ENCODE measurements at regions not wholly inside any gene's neighbourhood (a gene's known extent, or its start where the extent isn't known, plus 50 kb on each side); places are given as distances from the start of the nearest gene placed in this dataset.

- TF ChIP-seq ETS1 (conservative IDR thresholded peaks at IDR 0.05; ENCODE audit: control insufficient read depth, low read depth, low read length) (no peak), CSDE1 (IDR thresholded peaks at IDR 0.05) (no peak), ZNF184 (CRISPR knock-in tag; IDR thresholded peaks at IDR 0.05) (no peak), YY1 (IDR thresholded peaks at IDR 0.05; ENCODE audit: borderline replicate concordance in 1 of 3, control insufficient read depth in 1 of 3, extremely low read depth in 1 of 3, insufficient read depth in 3 of 3, insufficient read length in 1 of 3, insufficient replicate concordance in 2 of 3, low read depth in 1 of 3, low read length in 2 of 3) (peak in 1 of 3 experiments; percentile 76), ZNF79 (CRISPR knock-in tag; IDR thresholded peaks at IDR 0.05; ENCODE audit: low read depth) (no peak), MCM5 (IDR thresholded peaks at IDR 0.05; ENCODE audit: low read depth) (no peak), KAT8 (IDR thresholded peaks at IDR 0.05; ENCODE audit: low read depth) (peak; percentile 64; the same call in 1 of the 2 replicates), POLR2A (conservative IDR thresholded peaks at IDR 0.05) (no peak), HOXB6 (CRISPR knock-in tag; IDR thresholded peaks at IDR 0.05; ENCODE audit: borderline replicate concordance) (no peak), TCF15 (CRISPR knock-in tag; IDR thresholded peaks at IDR 0.05) (no peak), ZNF311 (CRISPR knock-in tag; IDR thresholded peaks at IDR 0.05) (0 out of 2 replicates have a peak, but pooled peaks have one; percentile 43), ZNF140 (CRISPR knock-in tag; IDR thresholded peaks at IDR 0.05) (no peak), HBP1 (CRISPR knock-in tag; IDR thresholded peaks at IDR 0.05) (no peak), HLTF (IDR thresholded peaks at IDR 0.05) (no peak), ZNF583 (CRISPR knock-in tag; IDR thresholded peaks at IDR 0.05) (no peak), ZNF277 (CRISPR knock-in tag; IDR thresholded peaks at IDR 0.05; ENCODE audit: borderline replicate concordance) (no peak), MNT (conservative IDR thresholded peaks at IDR 0.05) (no peak), POU5F1 (IDR thresholded peaks at IDR 0.05; ENCODE audit: borderline replicate concordance, low read depth, low read length, partially characterized antibody) (no peak), UBTF (IDR thresholded peaks at IDR 0.05; ENCODE audit: borderline replicate concordance in 1 of 2, low read depth in 2 of 2, low read length in 2 of 2) (no peak), CBFA2T3 (IDR thresholded peaks at IDR 0.05) (no peak)
These were observed 95.1 kb upstream of the ATP1A1 start (continued) for GRCh38 chr1:116277840-116278540.

Measured in K562 (cell line).